ENCODE measurements at regions not wholly inside any gene's neighbourhood (a gene's known extent, or its start where the extent isn't known, plus 50 kb on each side); places are given as distances from the start of the nearest gene placed in this dataset.

GRCh38 chr2:239499726-239500573 lies 99.1 kb upstream of the HDAC4 start:
- TF ChIP-seq CTCF (conservative IDR thresholded peaks at IDR 0.05; ENCODE audit: low read depth in 2 of 2) (no peak), EZH2phosphoT487 (IDR thresholded peaks at IDR 0.05; ENCODE audit: unreplicated experiment) (no peak), EZH2 (IDR thresholded peaks at IDR 0.05; ENCODE audit: low read depth, unreplicated experiment) (no peak), ETS1 (IDR thresholded peaks at IDR 0.05) (no peak), POLR2AphosphoS5 (IDR thresholded peaks at IDR 0.05; ENCODE audit: low read depth) (no peak), ZNF114 (CRISPR knock-in tag; IDR thresholded peaks at IDR 0.05) (no peak)
